NCI-H1105 (cell line): ENCODE measurements at regions not wholly inside any gene's neighbourhood (a gene's known extent, or its start where the extent isn't known, plus 50 kb on each side); places are given as distances from the start of the nearest gene placed in this dataset.
"Not testable (repeated sequence)": the region's sequence is repeated elsewhere in the genome, so short reads cannot be mapped to it uniquely, and the experiment has no call there.

Experiments
- DNase-seq: peaks from one replicate; lab custom pipeline; 2025; lab: John Stamatoyannopoulos, UW

- DNase-seq, result no peak
Observed at GRCh38 chrX:131595120-131595519, 51.2 kb downstream of the OR13H1 start.

- DNase-seq, result no peak
Observed at GRCh38 chrX:131607792-131608369, 64.0 kb downstream of the OR13H1 start.

DNA sequence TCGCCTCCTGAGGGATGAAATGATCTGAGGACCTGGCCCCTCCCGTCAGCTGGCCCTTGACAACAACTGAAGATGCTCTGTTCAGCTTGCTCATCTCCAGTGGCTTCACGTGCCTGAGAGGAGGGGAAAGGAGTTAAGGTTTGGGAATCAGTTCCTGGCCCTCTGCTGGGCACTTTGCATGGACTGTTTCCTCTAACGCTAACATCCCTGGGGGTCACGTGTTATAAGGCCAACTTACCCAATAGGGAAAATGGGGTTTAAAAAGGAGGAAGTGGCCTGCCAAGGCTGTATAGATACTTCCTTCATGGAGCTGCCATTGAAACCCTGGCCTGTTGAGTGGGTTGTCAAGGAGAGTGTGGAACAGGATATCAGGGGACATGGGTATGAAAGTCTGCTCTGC lies 65.6 kb downstream of the OR13H1 start:
- DNase-seq, result no peak

DNA sequence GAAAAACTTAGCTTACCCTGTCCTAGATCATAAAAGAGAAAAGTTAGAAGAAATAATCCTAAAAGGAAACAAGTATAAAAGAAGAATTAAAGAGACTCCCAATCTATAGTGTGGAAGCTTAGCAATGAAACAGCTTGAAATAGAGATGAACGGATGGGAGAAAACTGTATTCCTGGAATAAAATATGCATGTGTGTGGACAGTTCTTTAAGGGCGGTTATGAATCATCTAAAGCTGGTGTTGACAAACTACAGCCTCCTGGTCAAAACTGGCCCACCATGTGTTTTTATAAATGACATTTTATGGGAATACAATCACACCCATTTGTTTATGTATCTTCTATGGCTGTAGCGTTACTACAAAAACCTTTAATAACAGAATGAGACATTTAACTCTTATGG lies 69.4 kb downstream of the OR13H1 start:
- DNase-seq, result no peak

DNA sequence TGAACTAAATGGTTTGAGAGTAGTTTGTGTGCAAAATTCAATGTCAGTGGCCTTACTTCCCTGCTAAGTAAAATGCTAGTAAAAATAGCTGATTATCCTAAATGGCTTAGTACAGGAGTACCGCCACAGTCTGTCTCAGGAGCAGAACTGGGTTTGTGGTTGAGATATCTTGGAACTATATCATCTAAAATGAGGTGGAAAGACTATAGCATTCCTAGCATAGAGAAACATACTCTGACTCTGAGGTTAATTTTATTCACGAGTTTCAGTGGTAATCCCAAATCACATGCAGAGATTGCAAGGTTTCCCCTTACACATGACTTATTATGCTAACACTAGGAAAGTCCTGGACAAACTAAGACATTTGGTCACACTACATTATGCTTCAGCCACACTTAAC lies 70.4 kb downstream of the OR13H1 start:
- no peak for DNase-seq

- DNase-seq, result no peak
Observed at GRCh38 chrX:131617182-131617581, 73.3 kb downstream of the OR13H1 start.

DNA sequence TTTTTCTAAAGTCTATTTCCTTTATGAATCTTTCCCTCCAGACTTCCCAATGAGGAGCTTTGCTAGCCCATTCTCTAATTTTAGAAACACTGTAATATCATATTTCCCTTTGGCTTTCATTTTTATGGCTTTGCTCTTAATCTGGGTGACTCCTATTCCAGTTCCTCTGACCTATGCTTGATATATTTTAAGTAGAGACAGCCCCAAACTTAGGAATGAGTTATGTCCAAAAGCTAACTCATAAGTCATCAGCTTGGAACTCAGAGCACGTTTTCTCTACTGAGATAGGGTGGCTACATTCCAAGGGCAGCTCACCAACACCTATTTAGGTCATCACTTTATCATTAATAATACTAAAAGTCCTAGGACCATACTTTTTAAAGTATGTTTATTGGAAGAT lies 77.8 kb downstream of the OR13H1 start:
- no peak for DNase-seq

DNA sequence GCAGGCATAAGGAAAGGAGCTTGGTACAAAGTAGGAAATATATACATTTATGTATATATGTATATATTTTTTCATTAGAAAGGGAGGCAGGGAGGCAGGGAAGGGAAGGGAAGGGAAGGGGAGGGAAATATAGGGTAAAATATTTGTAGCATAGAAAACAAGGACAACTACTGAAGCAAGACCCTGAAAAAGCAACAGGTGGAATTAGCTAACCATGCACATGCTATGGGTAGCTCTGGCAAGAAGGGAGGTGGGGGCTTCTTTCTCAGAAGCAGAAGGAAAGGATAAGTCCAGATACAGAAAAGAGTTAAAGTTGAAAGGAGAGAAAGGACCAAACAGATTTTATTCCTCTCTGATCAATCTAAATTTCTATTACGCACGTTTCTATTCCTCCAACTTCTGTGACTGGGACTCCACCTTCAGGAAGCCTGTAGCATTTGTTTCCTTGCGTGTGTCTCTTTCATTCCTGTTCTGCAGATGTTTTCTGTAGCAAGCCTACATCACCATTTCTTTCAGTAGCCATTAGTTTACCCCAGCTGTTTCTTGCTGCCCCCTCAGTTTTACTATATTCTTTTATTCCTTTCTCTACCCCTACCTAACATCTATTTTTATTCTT lies 82.9 kb downstream of the OR13H1 start:
- DNase-seq, result no peak

- no peak for DNase-seq
Observed at GRCh38 chrX:131630534-131630933, 86.7 kb downstream of the OR13H1 start.

- DNase-seq, result peak; percentile 46
Observed at GRCh38 chrX:131633285-131633917, 89.5 kb downstream of the OR13H1 start.

- DNase-seq, result no peak
Observed at GRCh38 chrX:131634900-131635299, 91.0 kb downstream of the OR13H1 start.

DNA sequence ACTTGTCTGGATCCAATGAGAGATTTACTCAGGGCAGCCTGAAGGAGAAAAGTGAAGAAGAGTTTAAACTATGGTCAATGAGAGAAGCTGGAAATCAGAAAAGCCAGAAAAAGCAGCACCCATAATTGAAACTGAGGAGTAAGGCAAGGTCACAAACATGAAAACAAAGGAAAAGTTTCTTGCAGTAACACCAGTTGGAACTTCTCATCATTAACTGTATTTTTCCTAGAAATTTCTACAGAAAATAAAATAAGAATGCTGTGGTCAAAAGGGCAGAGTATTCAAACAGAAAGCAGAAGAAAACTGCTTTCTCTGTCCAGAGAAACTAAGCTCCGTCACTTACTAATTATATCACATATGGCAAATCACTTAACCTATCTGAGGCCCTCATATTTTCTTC lies 102.2 kb downstream of the OR13H1 start:
- DNase-seq, result no peak

DNA sequence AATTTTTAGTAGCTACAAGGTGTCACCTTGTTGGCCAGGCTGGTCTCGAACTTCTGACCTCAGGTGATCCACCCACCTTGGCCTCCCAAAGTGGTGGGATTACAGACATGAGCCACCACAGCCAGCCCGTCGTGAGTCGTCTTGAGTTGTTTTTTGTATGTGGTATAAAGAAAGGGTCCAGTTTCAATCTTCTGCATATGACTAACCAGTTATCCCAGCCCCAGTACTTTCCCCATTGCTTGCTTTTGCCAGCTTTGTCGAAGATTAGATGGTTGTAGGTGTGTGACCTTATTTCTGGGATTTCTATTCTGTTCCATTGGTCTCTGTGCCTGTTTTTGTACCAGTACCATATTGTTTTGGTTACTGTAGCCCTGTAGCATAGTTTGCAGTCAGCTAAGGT lies 105.9 kb downstream of the OR13H1 start:
- no peak for DNase-seq

- no peak for DNase-seq
Observed at GRCh38 chrX:131650637-131651410, 107.0 kb downstream of the OR13H1 start.

DNA sequence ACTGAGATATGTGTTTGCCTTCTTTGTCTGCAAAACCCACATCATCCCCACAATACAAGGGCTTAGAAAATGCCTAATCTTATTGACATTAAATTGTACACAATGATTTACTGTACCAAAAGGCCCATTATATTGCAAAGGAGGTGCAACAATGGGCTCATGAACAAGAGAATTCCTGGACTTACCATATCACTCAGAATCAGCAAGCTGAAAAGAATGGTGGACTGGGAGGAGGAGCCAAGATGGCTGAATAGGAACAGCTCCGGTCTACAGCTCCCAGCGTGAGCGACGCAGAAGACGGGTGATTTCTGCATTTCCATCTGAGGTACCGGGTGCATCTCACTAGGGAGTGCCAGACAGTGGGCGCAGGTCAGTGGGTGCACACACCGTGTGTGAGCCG lies 119.9 kb downstream of the OR13H1 start:
- not testable (repeated sequence) for DNase-seq

GRCh38 chrX:131671735-131672134 lies 127.9 kb downstream of the OR13H1 start:
- no peak for DNase-seq

- no peak for DNase-seq
Observed at GRCh38 chrX:131675596-131676194, 131.8 kb downstream of the OR13H1 start.

DNA sequence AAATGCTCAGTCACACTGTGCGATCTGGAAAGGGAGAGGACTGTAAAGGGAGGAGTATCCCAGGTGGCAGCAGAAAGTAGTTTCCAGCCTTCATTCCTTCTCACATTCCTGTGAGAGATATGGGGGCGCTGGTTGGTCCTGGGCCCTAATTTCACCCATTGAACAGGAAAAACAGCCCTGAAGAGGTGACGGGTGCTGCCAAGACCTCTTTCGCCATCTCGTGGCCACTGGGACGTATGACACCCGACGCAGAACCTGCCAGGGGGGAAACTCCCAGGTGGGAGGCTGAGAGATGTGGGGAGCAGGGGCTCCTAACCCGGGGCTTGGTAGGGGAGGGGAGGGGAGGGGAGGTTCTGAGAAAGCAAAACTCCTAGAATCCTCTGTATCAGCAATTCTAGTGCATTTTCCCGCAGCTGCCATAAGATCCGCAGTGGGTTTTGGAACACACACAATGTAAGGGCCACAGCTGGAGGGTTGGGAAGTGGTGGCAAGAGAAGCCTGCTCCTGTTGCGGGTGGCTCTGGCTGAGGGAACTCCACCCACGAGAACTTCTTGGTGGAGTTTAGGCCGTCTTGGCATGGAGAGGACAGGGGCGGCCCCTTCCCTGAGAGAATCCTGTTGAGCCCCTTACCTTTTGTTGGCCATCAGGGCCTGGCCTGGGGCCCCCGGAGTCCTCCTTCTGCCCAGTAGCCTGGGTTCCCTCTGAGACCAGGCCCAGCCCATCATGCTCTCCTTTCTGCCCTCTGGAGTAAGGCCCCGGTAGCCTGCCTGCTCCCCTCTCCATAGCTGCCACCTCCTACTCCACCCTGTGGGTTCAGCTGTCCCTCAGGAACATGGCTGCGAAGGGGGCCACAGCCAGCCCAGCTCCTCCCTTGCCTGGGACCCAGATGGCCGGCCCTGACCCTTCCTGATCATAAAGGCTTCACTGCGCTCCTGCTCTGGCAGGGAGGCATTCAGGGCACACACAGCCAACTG lies 134.1 kb downstream of the OR13H1 start:
- DNase-seq, result peak; percentile 21

GRCh38 chrX:131682735-131683134 lies 138.9 kb downstream of the OR13H1 start:
- DNase-seq, result not testable (repeated sequence)

DNA sequence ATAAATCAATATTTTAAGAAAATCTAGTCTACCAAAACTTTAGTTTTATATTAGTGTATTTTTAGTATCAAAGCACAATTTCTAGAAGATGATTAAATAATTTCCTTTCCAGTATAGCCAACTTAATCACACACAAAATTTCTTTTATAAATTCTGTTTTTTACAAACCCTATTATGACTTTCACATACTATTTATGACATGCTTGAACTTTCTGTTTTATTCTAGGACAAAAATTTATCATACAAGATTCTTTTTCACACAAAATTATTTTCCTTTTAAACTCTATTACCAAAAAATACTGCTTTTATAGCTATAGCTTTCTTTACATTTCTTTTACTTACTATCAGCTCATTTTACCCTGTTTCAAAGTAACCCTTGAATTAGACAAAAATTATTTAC lies 149.5 kb downstream of the OR13H1 start:
- DNase-seq, result no peak

GRCh38 chrX:131696989-131697388 lies 153.1 kb downstream of the OR13H1 start:
- DNase-seq, result not testable (repeated sequence)
